Ishikawa (cell line): ENCODE measurements at regions not wholly inside any gene's neighbourhood (a gene's known extent, or its start where the extent isn't known, plus 50 kb on each side); places are given as distances from the start of the nearest gene placed in this dataset.

Source experiments
- CEBPB ChIP-seq: IDR thresholded peaks from 2 replicates; pipeline ENCODE4 v1.6.1; 2012
- CREB1 ChIP-seq: IDR thresholded peaks from 2 replicates; pipeline ENCODE4 v1.6.1; 2012; ENCODE audit warnings: low read depth
- EGR1 ChIP-seq: IDR thresholded peaks from 2 replicates; pipeline ENCODE4 v1.6.1; 2012
- EP300 ChIP-seq: IDR thresholded peaks from 2 replicates; pipeline ENCODE4 v1.6.1; 2012; ENCODE audit warnings: borderline replicate concordance
- FOXM1 ChIP-seq: IDR thresholded peaks from 2 replicates; pipeline ENCODE4 v1.6.1; 2012; ENCODE audit warnings: low read depth, borderline replicate concordance
- MAX ChIP-seq: IDR thresholded peaks from 2 replicates; pipeline ENCODE4 v1.6.1; 2012
- NFIC ChIP-seq: IDR thresholded peaks from 2 replicates; pipeline ENCODE4 v1.6.1; 2012
- RAD21 ChIP-seq: IDR thresholded peaks from 2 replicates; pipeline ENCODE4 v1.6.1; 2012; ENCODE audit warnings: low read depth
- REST ChIP-seq: IDR thresholded peaks from 2 replicates; pipeline ENCODE4 v1.6.1; 2012; ENCODE audit warnings: low read depth, mild to moderate bottlenecking
- TAF1 ChIP-seq: IDR thresholded peaks from 2 replicates; pipeline ENCODE4 v1.6.1; 2012; ENCODE audit warnings: low read depth, mild to moderate bottlenecking
- TCF12 ChIP-seq: IDR thresholded peaks from 2 replicates; pipeline ENCODE4 v1.6.1; 2012; ENCODE audit warnings: low read depth
- TEAD4 ChIP-seq: IDR thresholded peaks from 2 replicates; pipeline ENCODE4 v1.6.1; 2012
- USF1 ChIP-seq: IDR thresholded peaks from 2 replicates; pipeline ENCODE4 v1.6.1; 2012
- YY1 ChIP-seq: IDR thresholded peaks from 2 replicates; pipeline ENCODE4 v1.6.1; 2012; ENCODE audit warnings: low read depth
- ZBTB7A ChIP-seq: IDR thresholded peaks from 2 replicates; pipeline ENCODE4 v1.6.1; 2012; ENCODE audit warnings: low read depth

GRCh38 chr12:97666263-97666662, 203.7 kb downstream of the RMST start:
- TF ChIP-seq NFIC: no peak
- TF ChIP-seq USF1: no peak
- TF ChIP-seq FOXM1: no peak
- no peak for TF ChIP-seq TAF1
- no peak for TF ChIP-seq REST
- TF ChIP-seq EGR1: no peak
- TF ChIP-seq EP300: no peak

GRCh38 chr12:97672870-97673269, 210.3 kb downstream of the RMST start:
- TF ChIP-seq MAX: no peak
- TF ChIP-seq TEAD4: no peak
- no peak for TF ChIP-seq REST
- TF ChIP-seq CREB1: no peak
- TF ChIP-seq FOXM1: no peak
- no peak for TF ChIP-seq RAD21
- TF ChIP-seq EP300: no peak
- TF ChIP-seq YY1: no peak
- no peak for TF ChIP-seq TCF12
- TF ChIP-seq CEBPB: no peak
- no peak for TF ChIP-seq NFIC
- no peak for TF ChIP-seq TAF1
- TF ChIP-seq EGR1: no peak
- no peak for TF ChIP-seq USF1
- TF ChIP-seq ZBTB7A: no peak

- no peak for TF ChIP-seq ZBTB7A
- TF ChIP-seq MAX: no peak
- no peak for TF ChIP-seq CEBPB
- TF ChIP-seq RAD21: no peak
- no peak for TF ChIP-seq FOXM1
- TF ChIP-seq YY1: no peak
- no peak for TF ChIP-seq USF1
- TF ChIP-seq TEAD4: no peak
- no peak for TF ChIP-seq TCF12
- no peak for TF ChIP-seq EP300
- no peak for TF ChIP-seq NFIC
- no peak for TF ChIP-seq CREB1
Observed at GRCh38 chr12:97680751-97681150, 218.1 kb downstream of the RMST start.

- TF ChIP-seq EGR1 (no peak), FOXM1 (no peak), EP300 (no peak), NFIC (no peak), TCF12 (no peak), ZBTB7A (no peak), TAF1 (no peak)
Observed at GRCh38 chr12:97681612-97682504, 219.3 kb downstream of the RMST start.

- no peak for TF ChIP-seq USF1
Observed at GRCh38 chr12:97685360-97685759, 222.8 kb downstream of the RMST start.
